Activated B cell treated with CpG ODN at 0.5 μM for 24 hours (primary cell): ENCODE measurements at regions not wholly inside any gene's neighbourhood (a gene's known extent, or its start where the extent isn't known, plus 50 kb on each side); places are given as distances from the start of the nearest gene placed in this dataset.

Experiments used
- ATAC-seq: fragments of 200-7000 bp; cut with Tn5 transposase; one replicate; pipeline ENCODE4 v1.10.0; 2021; ENCODE audit warnings: low read depth, mild to moderate bottlenecking, moderate library complexity
- CTCF ChIA-PET: fragments of 350-600 bp; sonication (Branson Sonifier 250); formaldehyde crosslinking; loops from one replicate; lab custom pipeline; 2021; ENCODE audit warnings: antibody characterized with exemption; lab: Charles Lee
- POLR2A ChIA-PET: fragments of 350-600 bp; sonication (Branson Sonifier 250); formaldehyde crosslinking; loops from one replicate; lab custom pipeline; 2021; ENCODE audit warnings: antibody characterized with exemption; lab: Charles Lee
- DNase-seq: peaks from one replicate; pipeline ENCODE4 v3.0.0; 2022
- H3K27ac Mint-ChIP-seq: one replicate; pipeline ENCODE4 v1.8.0; 2020; ENCODE audit warnings: mixed read lengths
- H3K27me3 Mint-ChIP-seq: one replicate; pipeline ENCODE4 v1.8.0; 2021; ENCODE audit warnings: mixed read lengths
- H3K36me3 Mint-ChIP-seq: one replicate; pipeline ENCODE4 v1.8.0; 2021; ENCODE audit warnings: low read depth, mixed read lengths
- H3K4me1 Mint-ChIP-seq: one replicate; pipeline ENCODE4 v1.8.0; 2021; ENCODE audit warnings: mixed read lengths
- H3K4me3 Mint-ChIP-seq: one replicate; pipeline ENCODE4 v1.8.0; 2020; ENCODE audit warnings: mild to moderate bottlenecking, mixed read lengths
- H3K9me3 Mint-ChIP-seq: one replicate; pipeline ENCODE4 v1.8.0; 2020; ENCODE audit warnings: mixed read lengths
- intact Hi-C: fragments of 100-400 bp; cut with micrococcal nuclease; formaldehyde crosslinking; loops from one replicate; pipeline ENCODE4 v1.15.1; 2024
- TF ChIP-seq, protein P1 (sequence below): fragments of 200-600 bp; IDR thresholded peaks from one replicate; pipeline ENCODE4 v1.8.0; 2022; ENCODE audit warnings: antibody characterized with exemption, mild to moderate bottlenecking

GRCh38 chr9:135255033-135255840, 167.8 kb downstream of the OLFM1 start:
- no peaks in the 10 kb centered on the region for H3K4me1 Mint-ChIP-seq
- H3K27me3 Mint-ChIP-seq: no peaks in the 10 kb centered on the region
- TF ChIP-seq, protein P1, sequence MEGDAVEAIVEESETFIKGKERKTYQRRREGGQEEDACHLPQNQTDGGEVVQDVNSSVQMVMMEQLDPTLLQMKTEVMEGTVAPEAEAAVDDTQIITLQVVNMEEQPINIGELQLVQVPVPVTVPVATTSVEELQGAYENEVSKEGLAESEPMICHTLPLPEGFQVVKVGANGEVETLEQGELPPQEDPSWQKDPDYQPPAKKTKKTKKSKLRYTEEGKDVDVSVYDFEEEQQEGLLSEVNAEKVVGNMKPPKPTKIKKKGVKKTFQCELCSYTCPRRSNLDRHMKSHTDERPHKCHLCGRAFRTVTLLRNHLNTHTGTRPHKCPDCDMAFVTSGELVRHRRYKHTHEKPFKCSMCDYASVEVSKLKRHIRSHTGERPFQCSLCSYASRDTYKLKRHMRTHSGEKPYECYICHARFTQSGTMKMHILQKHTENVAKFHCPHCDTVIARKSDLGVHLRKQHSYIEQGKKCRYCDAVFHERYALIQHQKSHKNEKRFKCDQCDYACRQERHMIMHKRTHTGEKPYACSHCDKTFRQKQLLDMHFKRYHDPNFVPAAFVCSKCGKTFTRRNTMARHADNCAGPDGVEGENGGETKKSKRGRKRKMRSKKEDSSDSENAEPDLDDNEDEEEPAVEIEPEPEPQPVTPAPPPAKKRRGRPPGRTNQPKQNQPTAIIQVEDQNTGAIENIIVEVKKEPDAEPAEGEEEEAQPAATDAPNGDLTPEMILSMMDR: no peak
- H3K36me3 Mint-ChIP-seq: no peaks in the 10 kb centered on the region
- intact Hi-C loops: no loop called here
- H3K9me3 Mint-ChIP-seq: no peaks in the 10 kb centered on the region
- no peak overlapping the region for H3K27ac Mint-ChIP-seq
- ChIA-PET POLR2A (no interaction called here), CTCF (no interaction called here)
- ATAC-seq (no peak), DNase-seq (no peak)
- H3K4me3 Mint-ChIP-seq: no peak overlapping the region

GRCh38 chr9:135255841-135256580, 168.5 kb downstream of the OLFM1 start:
- Mint-ChIP-seq H3K9me3 (no peaks in the 10 kb centered on the region), H3K4me1 (no peaks in the 10 kb centered on the region), H3K4me3 (no peak overlapping the region), H3K36me3 (no peaks in the 10 kb centered on the region), H3K27me3 (no peaks in the 10 kb centered on the region), H3K27ac (no peak overlapping the region)
- ChIA-PET CTCF (no interaction called here), POLR2A (no interaction called here)
- TF ChIP-seq, protein P1: no peak
- intact Hi-C loops: no loop called here
- ATAC-seq (no peak), DNase-seq (no peak)

DNA sequence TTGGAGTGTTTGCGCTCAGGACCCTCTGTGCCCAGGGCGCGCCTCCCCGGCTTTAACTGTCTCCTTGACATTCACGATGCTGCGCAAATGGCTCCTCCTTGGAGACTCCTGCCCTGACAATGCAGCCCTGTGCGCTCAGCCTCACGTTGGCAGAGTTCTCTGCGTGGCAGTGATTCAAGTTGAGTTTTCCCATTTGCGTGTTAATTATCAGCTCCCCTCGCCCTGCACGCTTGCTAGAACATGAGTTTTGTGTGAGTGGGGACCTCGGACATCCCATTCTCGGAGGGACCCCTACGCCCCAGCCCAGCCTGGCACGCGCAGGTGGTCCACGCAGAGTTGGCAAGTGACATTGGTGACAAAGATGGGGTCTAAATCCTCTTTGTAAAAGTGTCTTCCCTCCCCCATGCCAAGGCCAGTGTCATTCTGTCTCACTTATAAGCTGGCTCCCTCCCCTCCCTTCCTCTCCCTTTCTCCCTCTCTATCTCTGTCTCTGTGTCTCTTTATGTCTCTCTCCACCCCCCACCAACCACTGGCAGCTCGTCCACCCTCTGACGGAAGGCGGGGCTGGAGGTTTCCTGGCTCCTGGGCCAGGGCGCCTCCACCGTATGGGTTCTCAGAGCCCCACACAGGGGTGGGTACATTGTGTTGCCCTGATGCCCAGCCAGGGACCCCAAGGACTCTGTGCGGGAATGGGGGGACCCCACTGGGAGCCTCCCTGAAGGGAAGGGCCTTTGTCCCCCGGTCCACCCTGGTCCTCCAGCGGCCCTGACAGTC, 169.3 kb downstream of the OLFM1 start:
- no peak for DNase-seq
- Mint-ChIP-seq H3K27me3 (no peaks in the 10 kb centered on the region), H3K36me3 (no peaks in the 10 kb centered on the region), H3K4me3 (no peak overlapping the region), H3K27ac (no peak overlapping the region), H3K9me3 (no peaks in the 10 kb centered on the region), H3K4me1 (no peaks in the 10 kb centered on the region)
- ATAC-seq: no peak
- intact Hi-C loops: no loop called here
- ChIA-PET CTCF (no interaction called here), POLR2A (no interaction called here)
- TF ChIP-seq, protein P1: no peak

DNA sequence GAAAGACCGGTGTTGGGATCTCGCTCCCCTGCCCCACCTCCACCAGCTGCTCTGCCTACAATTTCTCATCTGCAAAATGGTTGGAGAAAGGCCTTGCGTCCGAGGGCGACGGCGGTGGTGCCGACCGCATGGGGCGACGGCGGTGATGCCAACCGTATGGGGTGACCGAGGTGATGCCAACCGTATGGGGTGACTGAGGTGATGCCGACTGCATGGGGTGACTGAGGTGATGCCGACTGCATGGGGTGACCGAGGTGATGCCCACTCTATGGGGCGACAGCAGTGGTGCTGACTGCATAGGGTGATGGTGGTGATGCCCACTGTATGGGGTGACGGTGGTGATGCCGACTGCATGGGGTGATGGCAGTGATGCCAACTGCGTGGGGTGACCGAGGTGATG, 171.0 kb downstream of the OLFM1 start:
- POLR2A ChIA-PET: no interaction called here
- TF ChIP-seq, protein P1: no peak
- Mint-ChIP-seq H3K27ac (no peak overlapping the region), H3K4me3 (no peak overlapping the region), H3K9me3 (no peaks in the 10 kb centered on the region), H3K36me3 (no peaks in the 10 kb centered on the region), H3K4me1 (no peaks in the 10 kb centered on the region), H3K27me3 (no peaks in the 10 kb centered on the region)
- ATAC-seq (no peak), DNase-seq (no peak)
- CTCF ChIA-PET: no interaction called here
- intact Hi-C loops: no loop called here

DNA sequence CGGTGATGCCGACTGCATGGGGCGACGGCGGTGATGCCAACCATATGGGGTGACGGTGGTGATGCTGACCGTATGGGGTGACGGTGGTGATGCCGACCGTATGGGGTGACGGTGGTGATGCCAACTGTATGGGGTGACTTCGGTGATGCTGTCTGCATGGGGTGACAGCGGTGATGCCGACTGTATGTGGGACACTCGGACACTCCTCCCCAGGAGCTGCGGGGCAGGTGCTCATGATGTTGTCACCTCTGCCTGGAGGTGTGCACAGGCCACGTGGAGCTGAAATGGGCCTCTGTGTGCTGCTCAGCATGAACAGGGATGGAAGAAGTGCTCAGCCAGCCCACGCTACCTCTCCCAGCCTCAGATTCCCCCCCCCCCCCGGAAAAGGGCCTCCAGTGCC, 171.8 kb downstream of the OLFM1 start:
- POLR2A ChIA-PET: no interaction called here
- H3K4me3 Mint-ChIP-seq: no peak overlapping the region
- intact Hi-C loops: no loop called here
- TF ChIP-seq, protein P1: no peak
- H3K27me3 Mint-ChIP-seq: no peaks in the 10 kb centered on the region
- CTCF ChIA-PET: no interaction called here
- no peaks in the 10 kb centered on the region for H3K4me1 Mint-ChIP-seq
- ATAC-seq (no peak), DNase-seq (no peak)
- no peaks in the 10 kb centered on the region for H3K9me3 Mint-ChIP-seq
- H3K27ac Mint-ChIP-seq: no peak overlapping the region
- H3K36me3 Mint-ChIP-seq: no peaks in the 10 kb centered on the region
